HCT116 (cell line): ENCODE measurements at regions not wholly inside any gene's neighbourhood (a gene's known extent, or its start where the extent isn't known, plus 50 kb on each side); places are given as distances from the start of the nearest gene placed in this dataset.

Source experiments
- ATAC-seq: fragments of 200-7000 bp; cut with Tn5 transposase; 2 replicates; pipeline ENCODE4 v1.9.1; 2020; ENCODE audit warnings: mild to moderate bottlenecking, moderate library complexity
- BruUV-seq: library from RNA; stranded (reverse); fragments of 400-500 nt; replicated peaks from 2 replicates; lab custom pipeline; 2021; lab: Mats Ljungman, UMichigan
- CTCF ChIA-PET: fragments of 300-600 bp; sonication (Branson Sonifier 250); formaldehyde crosslinking; loops from one replicate; lab custom pipeline; 2021; ENCODE audit warnings: antibody characterized with exemption; lab: Charles Lee
- POLR2A ChIA-PET: fragments of 300-600, 350-600 bp; sonication (Branson Sonifier 250); formaldehyde crosslinking; loops from one replicate; lab custom pipeline; 2021; ENCODE audit warnings: antibody characterized with exemption; lab: Charles Lee
- RAD21 ChIA-PET, 2 experiments: fragments of 300-600 bp; sonication (Branson Sonifier 250); formaldehyde crosslinking; loops; one replicate each; lab custom pipeline; 2023; ENCODE audit warnings: low total read pairs in 2 of 2; ENCODE audit not compliant: uncharacterized antibody in 2 of 2, unreplicated experiment in 2 of 2, low non-redundant PET in 1 of 2; lab: Charles Lee
- DNase-seq: peaks from one replicate; pipeline ENCODE4 v3.0.0-alpha.2; 2010; ENCODE audit warnings: low read depth, low spot score
- H2AFZ ChIP-seq: fragments of 200-600 bp; shearing (Covaris generic), sonication (generic); 2 replicates; pipeline ENCODE4 v1.6.1; 2017; ENCODE audit warnings: low read depth, mixed run types, mixed read lengths, antibody characterized with exemption, low read length; ENCODE audit not compliant: poor library complexity, severe bottlenecking
- H3K27ac ChIP-seq: 2 replicates; pipeline ENCODE4 v1.5.1; 2012; ENCODE audit warnings: low read depth, low read length
- H3K27me3 ChIP-seq: fragments of 200-600 bp; sonication (generic); 2 replicates; pipeline ENCODE4 v1.6.1; 2016; ENCODE audit warnings: mixed run types, low read length, mixed read lengths; ENCODE audit not compliant: insufficient read depth
- H3K36me3 ChIP-seq, 2 experiments: fragments of 200-500 bp in 1 of 2; fragments of 200-600 bp in 1 of 2; sonication (Bioruptor generic) in 1 of 2; sonication (generic) in 1 of 2; 2 replicates each; pipeline versions ENCODE4 v1.5.1 to v1.6.1; 2014 to 2016; ENCODE audit warnings: low read length in 2 of 2, inconsistent platforms in 1 of 2, mixed read lengths in 1 of 2, mixed run types in 1 of 2; ENCODE audit not compliant: insufficient read depth in 2 of 2, control insufficient read depth in 1 of 2
- H3K4me1 ChIP-seq, 2 experiments: fragments of 200-600 bp in 1 of 2; sonication (generic) in 1 of 2; 2 replicates each; pipeline versions ENCODE4 v1.5.1 to v1.6.1; 2012 to 2017; ENCODE audit warnings: low read length in 2 of 2, inconsistent platforms in 1 of 2, mild to moderate bottlenecking in 1 of 2, mixed read lengths in 1 of 2, mixed run types in 1 of 2, moderate library complexity in 1 of 2; ENCODE audit not compliant: insufficient read depth in 2 of 2, control insufficient read depth in 1 of 2
- H3K4me2 ChIP-seq: fragments of 200-600 bp; sonication (generic); 2 replicates; pipeline ENCODE4 v1.6.1; 2017; ENCODE audit warnings: mixed run types, low read length, mixed read lengths
- H3K4me3 ChIP-seq, 2 experiments: fragments of 200-600 bp in 1 of 2; sonication (generic) in 1 of 2; replicated peaks in 1 of 2; 2 replicates each; pipeline ENCODE4 v1.5.1; 2011 to 2016; ENCODE audit warnings: low read length in 2 of 2, control low read depth in 1 of 2, low read depth in 1 of 2, mild to moderate bottlenecking in 1 of 2, mixed read lengths in 1 of 2, mixed run types in 1 of 2
- H3K79me2 ChIP-seq: fragments of 200-600 bp; sonication (generic); 2 replicates; pipeline ENCODE4 v1.6.1; 2017; ENCODE audit warnings: mild to moderate bottlenecking, mixed run types, low read length, moderate library complexity, mixed read lengths; ENCODE audit not compliant: insufficient read depth
- H3K9ac ChIP-seq: fragments of 200-600 bp; sonication (generic); 2 replicates; pipeline ENCODE4 v1.6.1; 2016; ENCODE audit warnings: low read length, mixed read lengths
- H3K9me2 ChIP-seq: fragments of 200-600 bp; sonication (generic), shearing (Covaris generic); 2 replicates; pipeline ENCODE4 v1.6.1; 2017; ENCODE audit warnings: mixed run types, mild to moderate bottlenecking, moderate library complexity; ENCODE audit not compliant: insufficient read depth
- H3K9me3 ChIP-seq, 2 experiments: fragments of 200-500 bp in 1 of 2; fragments of 200-600 bp in 1 of 2; sonication (Bioruptor generic) in 1 of 2; sonication (generic) in 1 of 2; 2 replicates each; pipeline ENCODE4 v1.6.1; 2014 to 2017; ENCODE audit warnings: low read length in 2 of 2, mixed read lengths in 2 of 2, inconsistent platforms in 1 of 2, low read depth in 1 of 2, mild to moderate bottlenecking in 1 of 2, mixed run types in 1 of 2, moderate library complexity in 1 of 2; ENCODE audit not compliant: control insufficient read depth in 1 of 2, insufficient read depth in 1 of 2
- H4K20me1 ChIP-seq: fragments of 200-600 bp; sonication (generic), shearing (Covaris generic); 2 replicates; pipeline ENCODE4 v1.6.1; 2017; ENCODE audit warnings: mixed run types, mild to moderate bottlenecking, moderate library complexity; ENCODE audit not compliant: insufficient read depth
- CTCF ChIP-seq, 3 experiments: fragments of 200-600 bp in 1 of 3; sonication (generic) in 1 of 3; IDR thresholded peaks in 2 of 3; conservative IDR thresholded peaks in 1 of 3; 2 replicates each; pipeline ENCODE4 v1.5.1; 2012 to 2017; ENCODE audit warnings: low read depth in 2 of 3, low read length in 2 of 3, antibody characterized with exemption in 1 of 3, borderline replicate concordance in 1 of 3, control low read depth in 1 of 3, mild to moderate bottlenecking in 1 of 3, mixed read lengths in 1 of 3, mixed run types in 1 of 3, moderate library complexity in 1 of 3; ENCODE audit not compliant: insufficient read depth in 1 of 3
- EZH2 ChIP-seq: fragments of 200-600 bp; sonication (generic); IDR thresholded peaks from 2 replicates; pipeline ENCODE4 v1.6.1; 2017; ENCODE audit warnings: antibody characterized with exemption, mixed run types
- FOSL1 ChIP-seq: IDR thresholded peaks from 2 replicates; pipeline ENCODE4 v1.6.1; 2012; ENCODE audit warnings: low read depth
- JUND ChIP-seq: IDR thresholded peaks from 2 replicates; pipeline ENCODE4 v1.6.1; 2012
- POLR2AphosphoS5 ChIP-seq: IDR thresholded peaks from 2 replicates; pipeline ENCODE4 v1.6.1; 2011; ENCODE audit warnings: mild to moderate bottlenecking, low read depth, low read length, moderate library complexity
- RAD21 ChIP-seq: IDR thresholded peaks from 2 replicates; pipeline ENCODE4 v1.6.1; 2012; ENCODE audit warnings: low read depth, mild to moderate bottlenecking
- REST ChIP-seq: IDR thresholded peaks from 2 replicates; pipeline ENCODE4 v1.6.1; 2012; ENCODE audit warnings: low read depth
- SIN3A ChIP-seq: IDR thresholded peaks from 2 replicates; pipeline ENCODE4 v1.6.1; 2012; ENCODE audit warnings: low read depth
- SP1 ChIP-seq: IDR thresholded peaks from 2 replicates; pipeline ENCODE4 v1.6.1; 2012; ENCODE audit warnings: low read depth
- SRF ChIP-seq: IDR thresholded peaks from 2 replicates; pipeline ENCODE4 v1.6.1; 2012; ENCODE audit warnings: low read depth
- TCF7L2 ChIP-seq: IDR thresholded peaks from 2 replicates; pipeline ENCODE4 v1.7.0; 2011; ENCODE audit warnings: borderline replicate concordance, inconsistent platforms; ENCODE audit not compliant: insufficient read depth, insufficient read length; ENCODE audit errors: extremely low read depth
- ZBTB33 ChIP-seq: IDR thresholded peaks from 2 replicates; pipeline ENCODE4 v1.6.1; 2011; ENCODE audit warnings: mild to moderate bottlenecking, low read length, moderate library complexity; ENCODE audit not compliant: insufficient replicate concordance; ENCODE audit errors: extremely low read depth
- ZFX ChIP-seq: fragments of 450-650 bp; IDR thresholded peaks from 2 replicates; pipeline ENCODE4 v1.6.1; 2017
- ZNF274 ChIP-seq: fragments of 200-500 bp; sonication (Bioruptor generic); IDR thresholded peaks from 2 replicates; pipeline ENCODE4 v1.6.1; 2014; ENCODE audit warnings: mild to moderate bottlenecking, low read depth, low read length, inconsistent platforms
- intact Hi-C: fragments of 100-400 bp; cut with micrococcal nuclease; formaldehyde crosslinking; loops from 2 replicates; pipeline ENCODE4 v1.10.0; 2022

- TF ChIP-seq CTCF (IDR thresholded peaks at IDR 0.05 in 2 of 3, conservative IDR thresholded peaks at IDR 0.05 in 1 of 3; ENCODE audit: borderline replicate concordance in 1 of 3, insufficient read depth in 1 of 3, low read depth in 2 of 3, low read length in 2 of 3) (no peak), EZH2 (no peak), SRF (no peak), ZFX (no peak)
- TF ChIP-seq, all 23 proteins: peak for 0
Measured at GRCh38 chr5:124812771-124813358, 66.4 kb upstream of the ZNF608 start (continued).

- POLR2A ChIA-PET: no interaction called here
- H4K20me1 ChIP-seq: no peaks in the 10 kb centered on the region
- ATAC-seq (no peak), DNase-seq (no peak)
- no peaks in the 10 kb centered on the region for H3K9me3 ChIP-seq
- H3K4me1 ChIP-seq: no peaks in the 10 kb centered on the region
- no peaks in the 10 kb centered on the region for H3K27me3 ChIP-seq
- no TSS peak for BruUV-seq
- RAD21 ChIA-PET: no interaction called here
- H3K36me3 ChIP-seq: no peaks in the 10 kb centered on the region
- no peak overlapping the region for H3K27ac ChIP-seq
- intact Hi-C loops: no loop called here
- H3K4me2 ChIP-seq: no peak overlapping the region
- H3K9ac ChIP-seq: no peak overlapping the region
- no peaks in the 10 kb centered on the region for H3K79me2 ChIP-seq
- no peak overlapping the region for H3K4me3 ChIP-seq
- H3K9me2 ChIP-seq: no peaks in the 10 kb centered on the region
- CTCF ChIA-PET: no interaction called here
- H2AFZ ChIP-seq: no peak overlapping the region
- TF ChIP-seq SIN3A (no peak), REST (no peak), ZBTB33 (no peak), CTCF (IDR thresholded peaks at IDR 0.05 in 2 of 3, conservative IDR thresholded peaks at IDR 0.05 in 1 of 3; ENCODE audit: borderline replicate concordance in 1 of 3, insufficient read depth in 1 of 3, low read depth in 2 of 3, low read length in 2 of 3) (no peak), SP1 (no peak), FOSL1 (no peak), TCF7L2 (no peak), POLR2AphosphoS5 (no peak), RAD21 (no peak), JUND (no peak), ZNF274 (no peak)
Measured at GRCh38 chr5:124816381-124816780, 69.9 kb upstream of the ZNF608 start.
